ENCODE measurements at regions not wholly inside any gene's neighbourhood (a gene's known extent, or its start where the extent isn't known, plus 50 kb on each side); places are given as distances from the start of the nearest gene placed in this dataset.

GRCh38 chr4:135594521-135594920 lies 1392.9 kb upstream of the PABPC4L start:
- TF ChIP-seq EZH2 (IDR thresholded peaks at IDR 0.05; ENCODE audit: insufficient read depth, poor library complexity, severe bottlenecking) (no peak), EZH2phosphoT487 (IDR thresholded peaks at IDR 0.05; ENCODE audit: insufficient read depth, low read depth) (no peak)

All from GM23248 (cell line).